A673 (cell line): ENCODE measurements at regions not wholly inside any gene's neighbourhood (a gene's known extent, or its start where the extent isn't known, plus 50 kb on each side); places are given as distances from the start of the nearest gene placed in this dataset.

Source experiments
- EZH2 ChIP-seq: fragments of 200-600 bp; sonication (generic); IDR thresholded peaks from 2 replicates; pipeline ENCODE4 v1.6.1; 2017; ENCODE audit warnings: borderline replicate concordance, low read depth, mild to moderate bottlenecking, mixed read lengths, antibody characterized with exemption, low read length; ENCODE audit not compliant: poor library complexity, severe bottlenecking
- TF ChIP-seq, protein P1 (sequence below): fragments of 300-800, 200-600 bp; sonication (generic); conservative IDR thresholded peaks from 2 replicates; pipeline ENCODE4 v1.5.1; 2017; ENCODE audit warnings: low read depth, mild to moderate bottlenecking, antibody characterized with exemption, low read length, moderate library complexity, mixed read lengths

DNA sequence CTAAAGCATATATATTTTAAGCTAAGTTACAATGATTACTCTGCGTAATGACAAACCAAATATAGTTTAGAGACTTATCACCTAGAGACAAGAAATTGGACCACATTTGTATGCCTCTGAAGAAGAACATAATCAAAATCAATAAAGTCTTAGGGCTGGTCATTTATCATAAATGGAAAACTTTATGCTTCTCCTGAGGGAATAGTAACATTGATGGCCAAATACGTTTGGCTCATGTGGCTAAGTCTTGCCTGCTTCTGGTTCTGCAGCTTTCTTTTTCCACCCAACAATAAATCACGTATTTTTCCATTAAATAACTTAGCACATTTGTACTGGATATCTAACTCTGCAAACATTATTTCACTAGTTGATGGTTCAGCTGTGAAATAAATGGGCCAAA, 458.4 kb downstream of the SLITRK1 start:
- TF ChIP-seq, protein P1, sequence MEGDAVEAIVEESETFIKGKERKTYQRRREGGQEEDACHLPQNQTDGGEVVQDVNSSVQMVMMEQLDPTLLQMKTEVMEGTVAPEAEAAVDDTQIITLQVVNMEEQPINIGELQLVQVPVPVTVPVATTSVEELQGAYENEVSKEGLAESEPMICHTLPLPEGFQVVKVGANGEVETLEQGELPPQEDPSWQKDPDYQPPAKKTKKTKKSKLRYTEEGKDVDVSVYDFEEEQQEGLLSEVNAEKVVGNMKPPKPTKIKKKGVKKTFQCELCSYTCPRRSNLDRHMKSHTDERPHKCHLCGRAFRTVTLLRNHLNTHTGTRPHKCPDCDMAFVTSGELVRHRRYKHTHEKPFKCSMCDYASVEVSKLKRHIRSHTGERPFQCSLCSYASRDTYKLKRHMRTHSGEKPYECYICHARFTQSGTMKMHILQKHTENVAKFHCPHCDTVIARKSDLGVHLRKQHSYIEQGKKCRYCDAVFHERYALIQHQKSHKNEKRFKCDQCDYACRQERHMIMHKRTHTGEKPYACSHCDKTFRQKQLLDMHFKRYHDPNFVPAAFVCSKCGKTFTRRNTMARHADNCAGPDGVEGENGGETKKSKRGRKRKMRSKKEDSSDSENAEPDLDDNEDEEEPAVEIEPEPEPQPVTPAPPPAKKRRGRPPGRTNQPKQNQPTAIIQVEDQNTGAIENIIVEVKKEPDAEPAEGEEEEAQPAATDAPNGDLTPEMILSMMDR: no peak
- TF ChIP-seq EZH2: no peak
